ENCODE measurements at regions not wholly inside any gene's neighbourhood (a gene's known extent, or its start where the extent isn't known, plus 50 kb on each side); places are given as distances from the start of the nearest gene placed in this dataset.

DNA sequence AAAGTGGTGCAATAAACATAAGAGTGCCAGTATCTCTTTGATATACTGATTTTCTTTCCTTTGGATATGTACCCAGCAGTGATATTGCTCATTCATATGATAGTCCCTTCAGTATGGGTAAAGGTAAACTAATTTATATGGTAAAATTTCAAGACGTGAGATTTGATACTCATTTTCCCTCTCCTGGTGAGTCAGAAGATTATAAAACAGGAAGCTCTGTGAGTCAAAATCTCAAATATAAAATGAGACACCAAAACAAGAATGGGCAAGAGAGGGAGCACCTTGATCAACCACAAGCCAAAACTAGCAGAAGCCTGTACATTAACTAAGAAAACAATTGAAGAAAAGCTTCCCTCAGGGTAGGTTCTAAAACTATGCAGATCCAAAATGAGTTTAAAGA lies 216.3 kb downstream of the SLITRK6 start:
- H3K4me3 ChIP-seq (ENCODE audit: low read depth, low read length): no peak overlapping the region
- POLR2A ChIA-PET: no interaction called here
- DNase-seq (ENCODE audit: low read depth, low spot score): no peak
- no peak overlapping the region for H3K27ac ChIP-seq (ENCODE audit: low read depth, low read length)
- H3K9me3 ChIP-seq (ENCODE audit: control insufficient read depth, insufficient read depth, low read length): peaks cover 7% of the 10 kb centered on the region; the same call in 1 of the 2 replicates
- CTCF ChIA-PET: no interaction called here
- no peaks in the 10 kb centered on the region for H3K27me3 ChIP-seq (ENCODE audit: control insufficient read depth, insufficient read depth, low read length)
- TF ChIP-seq, protein P1, sequence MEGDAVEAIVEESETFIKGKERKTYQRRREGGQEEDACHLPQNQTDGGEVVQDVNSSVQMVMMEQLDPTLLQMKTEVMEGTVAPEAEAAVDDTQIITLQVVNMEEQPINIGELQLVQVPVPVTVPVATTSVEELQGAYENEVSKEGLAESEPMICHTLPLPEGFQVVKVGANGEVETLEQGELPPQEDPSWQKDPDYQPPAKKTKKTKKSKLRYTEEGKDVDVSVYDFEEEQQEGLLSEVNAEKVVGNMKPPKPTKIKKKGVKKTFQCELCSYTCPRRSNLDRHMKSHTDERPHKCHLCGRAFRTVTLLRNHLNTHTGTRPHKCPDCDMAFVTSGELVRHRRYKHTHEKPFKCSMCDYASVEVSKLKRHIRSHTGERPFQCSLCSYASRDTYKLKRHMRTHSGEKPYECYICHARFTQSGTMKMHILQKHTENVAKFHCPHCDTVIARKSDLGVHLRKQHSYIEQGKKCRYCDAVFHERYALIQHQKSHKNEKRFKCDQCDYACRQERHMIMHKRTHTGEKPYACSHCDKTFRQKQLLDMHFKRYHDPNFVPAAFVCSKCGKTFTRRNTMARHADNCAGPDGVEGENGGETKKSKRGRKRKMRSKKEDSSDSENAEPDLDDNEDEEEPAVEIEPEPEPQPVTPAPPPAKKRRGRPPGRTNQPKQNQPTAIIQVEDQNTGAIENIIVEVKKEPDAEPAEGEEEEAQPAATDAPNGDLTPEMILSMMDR (IDR thresholded peaks at IDR 0.05; ENCODE audit: low read depth, low read length): no peak

- POLR2A ChIA-PET: no interaction called here
- Histone ChIP-seq H3K27me3 (ENCODE audit: control insufficient read depth, insufficient read depth, low read length) (no peaks in the 10 kb centered on the region), H3K9me3 (ENCODE audit: control insufficient read depth, insufficient read depth, low read length) (no peaks in the 10 kb centered on the region), H3K4me3 (ENCODE audit: low read depth, low read length) (no peak overlapping the region), H3K27ac (ENCODE audit: low read depth, low read length) (no peak overlapping the region)
- TF ChIP-seq, protein P1 (IDR thresholded peaks at IDR 0.05; ENCODE audit: low read depth, low read length): no peak
- no peak for DNase-seq (ENCODE audit: low read depth, low spot score)
- CTCF ChIA-PET: no interaction called here
Measured at GRCh38 chr13:85575110-85575509, 224.1 kb downstream of the SLITRK6 start.

GRCh38 chr13:85567909-85568308 lies 231.3 kb downstream of the SLITRK6 start:
- ChIA-PET CTCF (no interaction called here), POLR2A (no interaction called here)
- H3K27ac ChIP-seq (ENCODE audit: low read depth, low read length): no peak overlapping the region
- H3K27me3 ChIP-seq (ENCODE audit: control insufficient read depth, insufficient read depth, low read length): no peaks in the 10 kb centered on the region
- H3K9me3 ChIP-seq (ENCODE audit: control insufficient read depth, insufficient read depth, low read length): no peaks in the 10 kb centered on the region
- no peak overlapping the region for H3K4me3 ChIP-seq (ENCODE audit: low read depth, low read length)
- TF ChIP-seq, protein P1 (IDR thresholded peaks at IDR 0.05; ENCODE audit: low read depth, low read length): no peak
- DNase-seq (ENCODE audit: low read depth, low spot score): no peak

- TF ChIP-seq, protein P1 (IDR thresholded peaks at IDR 0.05; ENCODE audit: low read depth, low read length): no peak
- Histone ChIP-seq H3K27me3 (ENCODE audit: control insufficient read depth, insufficient read depth, low read length) (no peaks in the 10 kb centered on the region), H3K4me3 (ENCODE audit: low read depth, low read length) (no peak overlapping the region), H3K9me3 (ENCODE audit: control insufficient read depth, insufficient read depth, low read length) (no peaks in the 10 kb centered on the region), H3K27ac (ENCODE audit: low read depth, low read length) (no peak overlapping the region)
- ChIA-PET POLR2A (no interaction called here), CTCF (no interaction called here)
- DNase-seq (ENCODE audit: low read depth, low spot score): no peak
Measured at GRCh38 chr13:85565652-85566051, 233.6 kb downstream of the SLITRK6 start.

GRCh38 chr13:85564598-85564997 lies 234.6 kb downstream of the SLITRK6 start:
- Histone ChIP-seq H3K27ac (ENCODE audit: low read depth, low read length) (no peak overlapping the region), H3K9me3 (ENCODE audit: control insufficient read depth, insufficient read depth, low read length) (no peaks in the 10 kb centered on the region), H3K27me3 (ENCODE audit: control insufficient read depth, insufficient read depth, low read length) (no peaks in the 10 kb centered on the region), H3K4me3 (ENCODE audit: low read depth, low read length) (no peak overlapping the region)
- POLR2A ChIA-PET: no interaction called here
- DNase-seq (ENCODE audit: low read depth, low spot score): no peak
- TF ChIP-seq, protein P1 (IDR thresholded peaks at IDR 0.05; ENCODE audit: low read depth, low read length): no peak
- CTCF ChIA-PET: no interaction called here
